Endothelial cell of hepatic sinusoid (primary cell): ENCODE measurements at regions not wholly inside any gene's neighbourhood (a gene's known extent, or its start where the extent isn't known, plus 50 kb on each side); places are given as distances from the start of the nearest gene placed in this dataset.

ENCODE experiments used
- in situ Hi-C: cut with HindIII; loops from 2 replicates; pipeline ENCODE4 v1.10.0; 2017; ENCODE audit warnings: low sequenced_read_pairs

GRCh38 chr4:179492260-179493080 is 2050.2 kb upstream of the AGA start:
- in situ Hi-C loops: no loop called here

GRCh38 chr4:179503976-179504375 is 2061.7 kb upstream of the AGA start:
- in situ Hi-C loops: no loop called here

GRCh38 chr4:179509489-179509888 is 2067.3 kb upstream of the AGA start:
- in situ Hi-C loops: no loop called here

DNA sequence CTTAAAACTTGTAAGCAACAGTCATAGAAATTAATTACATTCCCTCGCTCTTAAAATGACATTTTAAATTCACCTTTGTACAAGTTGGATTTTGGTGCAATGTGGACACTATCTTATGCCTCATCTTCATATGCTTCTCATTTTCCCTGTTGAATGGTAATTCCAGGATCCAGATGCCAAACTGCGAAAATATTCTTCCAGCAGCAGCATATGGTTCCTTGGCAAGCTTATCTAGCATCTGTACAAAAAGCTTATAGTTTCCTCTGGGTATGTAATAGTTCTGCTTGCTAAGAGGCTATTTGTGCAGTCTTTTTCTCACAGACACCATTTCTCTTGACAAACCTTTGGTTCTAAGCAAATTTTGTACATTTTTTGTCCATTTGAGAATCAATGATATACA is 2079.7 kb upstream of the AGA start:
- in situ Hi-C loops: no loop called here

GRCh38 chr4:179530958-179531357 is 2088.7 kb upstream of the AGA start:
- in situ Hi-C loops: no loop called here

GRCh38 chr4:179536694-179537093 is 2094.5 kb upstream of the AGA start:
- in situ Hi-C loops: no loop called here

DNA sequence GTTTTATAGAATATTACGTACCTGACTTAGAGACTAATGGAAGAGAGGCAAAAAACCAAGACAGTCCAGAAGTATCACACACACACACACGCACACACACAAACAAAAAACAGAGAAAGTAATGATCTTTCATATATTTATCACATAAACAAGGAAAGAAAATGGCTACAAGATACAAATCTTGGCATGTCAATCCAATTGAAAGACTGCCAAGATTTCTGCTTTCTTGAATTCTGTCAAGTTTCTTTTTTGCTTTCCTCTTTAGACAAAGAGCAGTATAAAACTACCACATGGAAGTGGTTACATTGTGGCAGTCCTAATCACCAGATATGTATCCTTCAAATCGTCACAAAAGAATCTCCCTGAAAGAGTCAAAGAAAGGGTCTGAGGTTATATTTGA is 2097.4 kb upstream of the AGA start:
- in situ Hi-C loops: no loop called here

DNA sequence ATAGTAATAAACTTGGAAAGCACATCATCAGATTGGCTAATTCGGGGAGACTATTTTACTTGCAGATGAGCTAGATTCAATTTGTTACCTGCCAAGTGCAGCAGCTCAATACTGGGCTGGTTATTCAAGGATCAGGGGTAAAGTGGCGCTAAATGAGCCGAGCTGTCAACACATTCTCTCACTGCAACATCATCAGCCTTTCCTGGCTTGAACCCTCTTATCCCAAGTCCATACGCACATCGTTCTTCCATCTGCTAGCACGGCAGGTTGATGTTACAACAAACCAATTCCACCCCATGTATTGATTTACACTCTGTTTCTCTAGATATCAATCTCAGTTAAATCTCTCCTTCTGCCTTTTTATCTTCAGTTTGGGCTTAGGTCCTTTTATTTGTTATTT is 2101.5 kb upstream of the AGA start:
- in situ Hi-C loops: no loop called here

GRCh38 chr4:179544496-179544895 is 2102.3 kb upstream of the AGA start:
- in situ Hi-C loops: no loop called here

GRCh38 chr4:179552131-179552530 is 2109.9 kb upstream of the AGA start:
- in situ Hi-C loops: no loop called here

DNA sequence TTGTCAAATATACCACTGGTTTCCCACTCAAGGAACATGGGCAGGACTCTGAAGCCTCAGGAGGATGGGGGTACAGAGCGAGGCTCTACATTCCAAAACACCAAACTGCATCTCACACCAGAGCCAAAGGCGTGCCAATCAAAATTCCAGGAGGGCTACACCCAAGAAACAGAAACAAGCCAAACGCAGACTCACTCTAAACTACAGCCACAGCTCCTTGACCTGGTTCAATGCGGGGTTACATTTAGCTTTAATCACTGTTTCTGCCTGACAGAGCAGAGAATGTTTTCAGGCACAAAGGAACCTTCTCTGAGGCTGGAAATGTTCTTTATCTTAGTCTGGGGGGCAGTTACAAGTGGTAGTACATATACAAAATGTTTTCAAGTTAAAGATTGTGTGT is 2121.5 kb upstream of the AGA start:
- in situ Hi-C loops: no loop called here

- in situ Hi-C loops: no loop called here
Observed at GRCh38 chr4:179569549-179569948, 2127.3 kb upstream of the AGA start.

GRCh38 chr4:179582164-179582905 is 2140.1 kb upstream of the AGA start:
- in situ Hi-C loops: no loop called here

- in situ Hi-C loops: no loop called here
Observed at GRCh38 chr4:179583221-179583620, 2141.0 kb upstream of the AGA start.

DNA sequence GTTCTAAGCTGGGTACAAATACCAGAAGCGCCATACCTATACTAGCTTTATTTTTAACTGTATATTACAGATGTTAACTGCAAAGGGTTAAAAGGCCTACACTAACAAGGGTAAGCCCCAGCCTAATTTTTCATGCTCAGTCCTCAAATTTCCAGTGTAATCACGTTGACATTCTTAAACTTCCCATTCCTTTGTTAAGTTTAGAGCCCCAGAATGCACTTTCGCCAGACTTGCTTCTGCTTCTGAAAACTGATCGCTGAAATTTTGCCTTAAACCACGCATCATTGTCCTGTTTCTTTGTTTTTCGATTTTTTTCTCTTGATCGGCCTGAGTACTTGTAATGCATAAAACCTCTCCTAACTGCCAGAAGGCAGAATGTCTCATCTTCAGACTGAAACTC is 2141.9 kb upstream of the AGA start:
- in situ Hi-C loops: no loop called here

DNA sequence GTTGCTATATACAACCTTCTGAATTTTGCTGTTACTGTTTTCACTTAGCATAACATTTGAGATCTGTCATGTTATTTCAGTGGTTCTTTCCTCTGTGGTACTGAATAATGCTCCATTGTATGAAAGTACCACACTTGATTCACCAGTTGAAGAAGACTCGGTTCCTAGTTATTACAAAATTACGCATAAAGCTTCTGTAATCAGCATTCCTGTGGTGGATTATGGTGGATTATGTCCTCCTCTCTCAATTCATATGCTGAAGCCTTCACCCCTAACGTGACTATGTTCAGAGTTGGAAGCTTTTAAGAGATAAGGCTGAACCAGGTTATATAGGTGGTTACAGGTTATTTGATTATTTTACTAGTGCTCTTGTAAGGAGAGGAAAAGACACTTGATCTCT is 2143.5 kb upstream of the AGA start:
- in situ Hi-C loops: no loop called here

DNA sequence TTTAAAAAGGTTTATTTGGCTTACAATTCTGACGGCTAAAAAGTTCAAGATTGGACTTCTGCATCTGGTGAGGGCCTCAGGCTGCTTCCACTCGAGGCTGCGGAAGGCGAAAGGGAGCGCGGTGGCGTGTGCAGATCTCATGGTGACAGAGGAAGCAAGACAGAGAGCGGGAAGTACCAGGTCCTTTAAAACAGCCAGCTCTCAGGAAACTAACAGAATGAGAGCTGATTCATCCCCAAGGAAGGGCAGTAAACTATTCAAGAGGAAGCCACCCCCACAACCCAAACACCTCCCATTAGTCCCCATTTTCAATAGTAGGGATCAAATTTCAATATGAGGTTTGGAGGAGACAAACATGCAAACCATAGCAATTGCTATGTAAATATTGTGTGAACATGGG is 2144.2 kb upstream of the AGA start:
- in situ Hi-C loops: no loop called here

DNA sequence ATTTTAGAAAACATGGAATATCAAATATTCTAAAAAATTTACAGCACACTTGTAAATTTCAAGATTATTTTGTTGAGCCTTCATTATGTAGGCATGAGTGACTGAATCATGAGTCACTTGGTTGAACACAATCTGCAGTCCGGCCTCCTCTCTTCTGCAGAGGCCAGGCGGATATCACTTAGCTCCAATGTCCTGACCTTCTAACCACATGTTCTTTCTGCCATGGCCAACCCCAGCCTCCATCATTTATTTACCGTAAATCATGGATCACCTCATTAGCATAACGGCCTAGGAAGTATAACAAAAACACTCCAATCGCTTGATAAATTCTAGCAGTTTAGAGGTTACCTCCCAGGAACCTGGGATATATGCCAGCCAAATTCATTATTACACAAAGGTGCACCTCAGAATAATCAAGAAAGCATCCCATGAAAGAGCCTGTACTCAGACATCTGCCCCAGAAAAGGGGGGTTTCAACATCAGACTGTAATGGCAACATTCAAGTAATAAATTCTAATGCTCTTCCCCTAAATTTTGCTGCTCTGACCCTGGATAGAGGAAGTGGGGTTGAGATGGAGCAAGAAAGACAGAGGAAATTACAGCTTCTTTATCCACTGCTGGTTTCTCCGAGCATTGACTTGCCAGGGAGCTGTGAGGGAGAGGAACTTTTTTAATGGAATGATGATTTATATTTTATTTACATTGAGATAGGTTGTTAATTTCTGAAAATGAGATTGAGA is 2153.6 kb upstream of the AGA start:
- in situ Hi-C loops: no loop called here

- in situ Hi-C loops: no loop called here
Observed at GRCh38 chr4:179596621-179597020, 2154.4 kb upstream of the AGA start.

- in situ Hi-C loops: no loop called here
Observed at GRCh38 chr4:179597301-179597700, 2155.1 kb upstream of the AGA start.

DNA sequence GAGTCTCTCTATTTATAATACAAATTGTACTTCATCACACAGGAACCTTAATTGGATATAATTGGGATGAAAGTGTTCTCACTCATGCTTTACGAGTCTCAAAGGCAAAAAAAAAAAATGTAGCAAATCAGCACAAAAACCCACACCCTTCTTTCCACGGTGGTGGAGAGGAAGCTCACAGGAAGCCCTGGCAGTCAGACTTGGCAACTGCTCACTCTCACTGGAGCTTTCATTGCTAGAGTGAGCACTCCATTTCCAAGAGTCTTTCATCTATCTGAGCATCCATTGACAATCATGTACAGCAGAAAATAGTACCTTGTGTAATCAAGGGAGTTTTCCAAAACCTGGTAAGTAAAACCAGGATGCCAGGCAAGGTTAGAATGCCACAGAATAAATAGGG is 2159.4 kb upstream of the AGA start:
- in situ Hi-C loops: no loop called here

GRCh38 chr4:179605196-179605595 is 2163.0 kb upstream of the AGA start:
- in situ Hi-C loops: loop anchor here (5.0 kb wide), 1 partner anchor 87 kb away; no protein-coding TSS in a partner anchor
